Testis (tissue), 2 donors: ENCODE measurements at regions not wholly inside any gene's neighbourhood (a gene's known extent, or its start where the extent isn't known, plus 50 kb on each side); places are given as distances from the start of the nearest gene placed in this dataset.

Experiments
- DNase-seq: peaks from one replicate; pipeline ENCODE4 v3.0.0-alpha.2; 2019
- H3K27ac ChIP-seq, 2 donors: fragments of 200-600 bp; sonication (generic); one replicate each; pipeline ENCODE4 v1.5.1; 2019
- H3K27me3 ChIP-seq: fragments of 200-600 bp; sonication (generic); one replicate; pipeline ENCODE4 v1.5.1; 2019
- H3K36me3 ChIP-seq: fragments of 200-600 bp; sonication (generic); one replicate; pipeline ENCODE4 v1.5.1; 2017; ENCODE audit warnings: low read depth; ENCODE audit errors: missing control alignments
- H3K4me1 ChIP-seq: fragments of 200-600 bp; sonication (generic); one replicate; pipeline ENCODE4 v1.5.1; 2019
- H3K4me3 ChIP-seq, 2 donors: fragments of 200-600 bp; sonication (generic); one replicate each; pipeline ENCODE4 v1.5.1; 2017 to 2019
- H3K9me3 ChIP-seq: fragments of 200-600 bp; sonication (generic); one replicate; pipeline ENCODE4 v1.5.1; 2017
- POLR2A ChIP-seq: fragments of 450-650 bp; IDR thresholded peaks from one replicate; pipeline ENCODE4 v1.6.1; 2017; ENCODE audit warnings: antibody characterized with exemption, mild to moderate bottlenecking, moderate library complexity
- WGBS, 2 donors: methylation state at CpG; one replicate each; pipeline ENCODE4 v1.1.5; 2018; 5-methylcytosine and 5-hydroxymethylcytosine counted together
- intact Hi-C: fragments of 100-400 bp; cut with DNase I; formaldehyde crosslinking; loops from one replicate; pipeline ENCODE4 v1.15.1; 2023; ENCODE audit warnings: low total_unique reads
- TF ChIP-seq, protein P1 (sequence below), 3 experiments: fragments of 450-650 bp in 2 of 3; fragments of 200-600 bp in 1 of 3; sonication (generic) in 1 of 3; IDR thresholded peaks; one replicate each; pipeline ENCODE4 v1.5.1; 2016 to 2019; ENCODE audit warnings: antibody characterized with exemption in 3 of 3, mild to moderate bottlenecking in 2 of 3, moderate library complexity in 1 of 3

DNA sequence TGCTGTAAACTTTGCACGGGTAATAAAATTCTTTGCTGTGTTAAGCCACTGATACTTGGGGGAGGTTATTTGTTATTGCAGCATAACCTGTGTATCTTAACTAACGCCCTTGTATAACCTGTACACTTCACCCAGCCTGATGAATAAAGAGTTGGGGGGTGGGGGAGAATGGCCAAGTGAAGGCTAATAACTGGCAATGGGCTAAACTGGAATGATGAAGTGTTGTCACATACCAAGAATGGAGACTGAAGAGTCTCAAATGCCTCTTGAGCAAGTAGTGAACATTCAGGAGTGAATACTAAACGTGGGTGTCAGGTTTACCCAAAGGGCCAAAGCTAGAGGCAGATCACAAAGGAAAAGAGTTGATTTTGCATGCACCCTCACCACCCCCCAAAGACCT lies 169.4 kb downstream of the C1orf94 start:
- no peak for TF ChIP-seq POLR2A
- TF ChIP-seq, protein P1, sequence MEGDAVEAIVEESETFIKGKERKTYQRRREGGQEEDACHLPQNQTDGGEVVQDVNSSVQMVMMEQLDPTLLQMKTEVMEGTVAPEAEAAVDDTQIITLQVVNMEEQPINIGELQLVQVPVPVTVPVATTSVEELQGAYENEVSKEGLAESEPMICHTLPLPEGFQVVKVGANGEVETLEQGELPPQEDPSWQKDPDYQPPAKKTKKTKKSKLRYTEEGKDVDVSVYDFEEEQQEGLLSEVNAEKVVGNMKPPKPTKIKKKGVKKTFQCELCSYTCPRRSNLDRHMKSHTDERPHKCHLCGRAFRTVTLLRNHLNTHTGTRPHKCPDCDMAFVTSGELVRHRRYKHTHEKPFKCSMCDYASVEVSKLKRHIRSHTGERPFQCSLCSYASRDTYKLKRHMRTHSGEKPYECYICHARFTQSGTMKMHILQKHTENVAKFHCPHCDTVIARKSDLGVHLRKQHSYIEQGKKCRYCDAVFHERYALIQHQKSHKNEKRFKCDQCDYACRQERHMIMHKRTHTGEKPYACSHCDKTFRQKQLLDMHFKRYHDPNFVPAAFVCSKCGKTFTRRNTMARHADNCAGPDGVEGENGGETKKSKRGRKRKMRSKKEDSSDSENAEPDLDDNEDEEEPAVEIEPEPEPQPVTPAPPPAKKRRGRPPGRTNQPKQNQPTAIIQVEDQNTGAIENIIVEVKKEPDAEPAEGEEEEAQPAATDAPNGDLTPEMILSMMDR (IDR thresholded peaks at IDR 0.05) = no peak
- H3K27me3 ChIP-seq = no peaks in the 10 kb centered on the region
- intact Hi-C loops = no loop called here
- DNase-seq = no peak
- no peak overlapping the region for H3K27ac ChIP-seq
- no peaks in the 10 kb centered on the region for H3K9me3 ChIP-seq
- H3K4me1 ChIP-seq = no peaks in the 10 kb centered on the region
- WGBS, 2 donors = 63 to 69% methylated on average over 3 of the region's 3 CpGs
- no peaks in the 10 kb centered on the region for H3K36me3 ChIP-seq
- no peak overlapping the region for H3K4me3 ChIP-seq

DNA sequence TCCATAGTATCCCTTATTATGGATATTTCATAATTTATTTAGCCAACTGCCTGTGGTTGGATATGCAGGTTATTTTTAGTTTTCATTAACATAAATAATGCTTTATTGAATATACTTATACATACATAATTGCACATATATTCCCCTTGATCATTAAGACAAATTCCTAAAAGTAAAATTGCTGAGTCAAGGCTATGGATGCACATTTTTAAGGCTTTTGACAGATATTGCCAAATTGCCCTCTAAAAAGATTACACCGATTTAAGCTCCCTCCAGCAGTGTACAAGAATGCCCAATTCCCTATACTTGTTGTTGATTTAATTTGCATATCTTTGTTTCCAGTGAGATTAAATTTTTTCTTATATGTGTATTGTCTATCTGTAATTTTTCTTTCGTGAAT lies 176.7 kb downstream of the C1orf94 start:
- Histone ChIP-seq H3K4me3 (no peak overlapping the region), H3K27ac (no peak overlapping the region), H3K27me3 (no peaks in the 10 kb centered on the region), H3K36me3 (no peaks in the 10 kb centered on the region), H3K4me1 (no peaks in the 10 kb centered on the region), H3K9me3 (no peaks in the 10 kb centered on the region)
- DNase-seq = no peak
- intact Hi-C loops = no loop called here
- TF ChIP-seq POLR2A = no peak
- TF ChIP-seq, protein P1 (IDR thresholded peaks at IDR 0.05) = no peak
- 83 to 86% methylated on average over 2 of the region's 2 CpGs for WGBS, 2 donors

DNA sequence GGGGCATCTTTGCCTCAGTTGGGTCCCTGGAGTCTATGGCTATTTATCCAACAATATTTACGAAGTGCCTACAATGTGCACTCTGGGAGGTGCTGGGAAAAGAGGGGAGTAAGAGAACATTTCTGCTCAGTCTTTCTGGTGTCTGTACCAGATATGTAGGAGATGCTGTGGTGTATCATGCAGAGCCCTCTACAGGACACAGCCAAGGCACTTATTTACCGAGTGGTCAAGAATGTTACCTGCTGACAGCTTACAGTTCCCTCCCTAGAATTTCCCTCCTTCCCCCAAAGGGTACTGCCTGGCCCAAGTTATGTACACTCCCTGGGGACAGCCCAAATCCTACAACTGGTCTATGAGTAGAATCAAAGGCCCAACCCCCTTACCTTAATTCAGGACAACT lies 177.7 kb downstream of the C1orf94 start:
- no peak for TF ChIP-seq POLR2A
- TF ChIP-seq, protein P1 (IDR thresholded peaks at IDR 0.05) = no peak
- Histone ChIP-seq H3K4me1 (no peaks in the 10 kb centered on the region), H3K4me3 (no peak overlapping the region), H3K27ac (no peak overlapping the region), H3K27me3 (no peaks in the 10 kb centered on the region), H3K9me3 (no peaks in the 10 kb centered on the region), H3K36me3 (no peaks in the 10 kb centered on the region)
- WGBS, 2 donors = 61 to 81% methylated on average over 2 of the region's 2 CpGs
- intact Hi-C loops = no loop called here
- DNase-seq = no peak

DNA sequence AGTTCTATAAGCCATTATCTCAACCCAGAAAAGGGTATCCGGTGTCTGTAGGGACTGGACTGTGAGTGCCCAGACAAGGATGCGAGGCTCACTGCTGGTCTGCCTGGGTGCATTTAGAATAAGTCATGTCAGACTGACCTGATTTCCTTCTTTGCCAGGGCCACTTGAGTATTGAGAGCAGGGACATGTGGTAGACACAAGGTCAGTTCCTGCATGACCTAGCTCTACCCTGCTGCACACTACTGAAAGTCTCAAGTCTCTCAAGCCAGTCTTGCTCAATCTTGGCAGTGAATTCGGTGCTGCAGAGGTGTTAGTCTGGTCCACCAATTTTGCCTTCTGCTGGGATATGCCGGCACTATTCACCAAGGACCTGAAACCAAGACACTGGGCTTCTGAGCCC lies 180.1 kb downstream of the C1orf94 start:
- WGBS, 2 donors = 93 to 94% methylated on average over 4 of the region's 4 CpGs
- no peaks in the 10 kb centered on the region for H3K4me1 ChIP-seq
- intact Hi-C loops = no loop called here

DNA sequence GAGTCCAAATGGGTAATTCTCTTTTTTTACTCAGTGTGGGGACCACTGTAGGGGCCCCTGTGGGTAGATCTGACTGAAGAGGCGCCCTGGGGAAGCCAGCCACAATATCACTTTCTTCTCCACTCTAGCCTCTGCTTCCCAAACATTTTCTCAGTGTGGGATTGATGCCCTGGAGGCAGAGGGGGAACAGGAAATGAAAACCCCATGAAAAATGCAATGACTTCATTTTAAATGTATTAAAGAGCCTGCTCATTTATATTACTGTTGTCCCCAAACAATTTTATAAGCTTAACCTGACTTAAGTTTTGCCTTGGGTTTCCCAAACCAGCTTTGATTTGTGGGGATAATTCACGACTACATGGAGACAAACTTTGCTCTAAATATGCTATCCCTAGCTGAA lies 181.9 kb downstream of the C1orf94 start:
- 84 to 95% methylated on average over 2 of the region's 2 CpGs for WGBS, 2 donors
- H3K36me3 ChIP-seq = no peaks in the 10 kb centered on the region
- H3K27ac ChIP-seq = no peak overlapping the region
- no peaks in the 10 kb centered on the region for H3K4me1 ChIP-seq
- DNase-seq = no peak
- no peak for TF ChIP-seq POLR2A
- TF ChIP-seq, protein P1 (IDR thresholded peaks at IDR 0.05) = no peak
- no peaks in the 10 kb centered on the region for H3K27me3 ChIP-seq
- no peaks in the 10 kb centered on the region for H3K9me3 ChIP-seq
- H3K4me3 ChIP-seq = no peak overlapping the region
- intact Hi-C loops = no loop called here

More for the DNA sequence above, 180.1 kb downstream of the C1orf94 start:
- no peak for DNase-seq
- Histone ChIP-seq H3K27ac (no peak overlapping the region), H3K9me3 (no peaks in the 10 kb centered on the region), H3K27me3 (no peaks in the 10 kb centered on the region), H3K36me3 (no peaks in the 10 kb centered on the region), H3K4me3 (no peak overlapping the region)
- TF ChIP-seq, protein P1 (IDR thresholded peaks at IDR 0.05) = no peak
- TF ChIP-seq POLR2A = no peak
